ENCODE measurements at regions not wholly inside any gene's neighbourhood (a gene's known extent, or its start where the extent isn't known, plus 50 kb on each side); places are given as distances from the start of the nearest gene placed in this dataset.
A peak's percentile ranks its signal among the peaks of the same experiment; 100 is the strongest.

GRCh38 chr7:106196460-106197021, 84.4 kb upstream of the SYPL1 start:
- DNase-seq = no peak

- DNase-seq = no peak
Observed at GRCh38 chr7:106193661-106194060, 81.5 kb upstream of the SYPL1 start.

GRCh38 chr7:106190589-106191330, 78.6 kb upstream of the SYPL1 start:
- no peak for DNase-seq

- no peak for DNase-seq
Observed at GRCh38 chr7:106187613-106188350, 75.7 kb upstream of the SYPL1 start.

GRCh38 chr7:106185719-106186118, 73.6 kb upstream of the SYPL1 start:
- DNase-seq = no peak

GRCh38 chr7:106183952-106184351, 71.8 kb upstream of the SYPL1 start:
- no peak for DNase-seq

- DNase-seq = no peak
Observed at GRCh38 chr7:106182904-106183303, 70.8 kb upstream of the SYPL1 start.

GRCh38 chr7:106181658-106182265, 69.7 kb upstream of the SYPL1 start:
- no peak for DNase-seq

GRCh38 chr7:106180721-106181120, 68.6 kb upstream of the SYPL1 start:
- no peak for DNase-seq

GRCh38 chr7:106179256-106179655, 67.1 kb upstream of the SYPL1 start:
- DNase-seq = no peak

GRCh38 chr7:106178593-106179134, 66.6 kb upstream of the SYPL1 start:
- no peak for DNase-seq

- no peak for DNase-seq
Observed at GRCh38 chr7:106177738-106178592, 65.9 kb upstream of the SYPL1 start.

GRCh38 chr7:106177300-106177690, 65.2 kb upstream of the SYPL1 start:
- DNase-seq = no peak

GRCh38 chr7:106176414-106177299, 64.5 kb upstream of the SYPL1 start:
- peak; percentile 61 for DNase-seq

- DNase-seq = no peak
Observed at GRCh38 chr7:106175507-106175906, 63.4 kb upstream of the SYPL1 start.

- DNase-seq = no peak
Observed at GRCh38 chr7:106170651-106171050, 58.5 kb upstream of the SYPL1 start.

GRCh38 chr7:106169821-106170610, 57.9 kb upstream of the SYPL1 start:
- no peak for DNase-seq

GRCh38 chr7:106167439-106168136, 55.5 kb upstream of the SYPL1 start:
- no peak for DNase-seq

- DNase-seq = peak; percentile 63
Observed at GRCh38 chr7:106166651-106167342, 54.7 kb upstream of the SYPL1 start.

All from CD4-positive, alpha-beta T cell treated with Interleukin-10 for 1 hour (primary cell).